ENCODE measurements at regions not wholly inside any gene's neighbourhood (a gene's known extent, or its start where the extent isn't known, plus 50 kb on each side); places are given as distances from the start of the nearest gene placed in this dataset.

GRCh38 chr7:93046641-93047040 lies 71.1 kb downstream of the SAMD9 start:
- no peaks in the 10 kb centered on the region for H3K27me3 ChIP-seq (ENCODE audit: control insufficient read depth in 2 of 2, insufficient read depth in 2 of 2, low read length in 2 of 2)
- H4K20me1 ChIP-seq (ENCODE audit: insufficient read depth, low read length), result no peaks in the 10 kb centered on the region
- H3K9me3 ChIP-seq (replicated peaks in 1 of 2; ENCODE audit: control insufficient read depth in 1 of 2, insufficient read depth in 1 of 2, low read length in 2 of 2), result no peaks in the 10 kb centered on the region
- TF ChIP-seq CTCF (IDR thresholded peaks at IDR 0.05), result no peak
- H3K4me2 ChIP-seq (replicated peaks; ENCODE audit: extremely low read depth, low read length, poor library complexity, severe bottlenecking), result no peak overlapping the region
- H3K79me2 ChIP-seq (ENCODE audit: insufficient read depth, low read length), result no peaks in the 10 kb centered on the region
- WGBS (ENCODE audit: insufficient coverage), result 74% methylated on average over 3 of the region's 4 CpGs
- Mint-ChIP-seq H3K36me3 (no peaks in the 10 kb centered on the region), H3K27ac (no peak overlapping the region), H3K4me1 (peaks cover 6% of the 10 kb centered on the region), H3K27me3 (ENCODE audit: low read depth in 3 of 3) (peaks cover 0 to 2% (median 1%) of the 10 kb centered on the region in 3 donors), H3K9me3 (no peaks in the 10 kb centered on the region), H3K4me3 (no peak overlapping the region)
- intact Hi-C loops (cut with micrococcal nuclease), result no loop called here
- H3K4me1 ChIP-seq (ENCODE audit: control insufficient read depth in 1 of 2, insufficient read depth in 2 of 2, low read length in 2 of 2), result peaks cover 5% of the 10 kb centered on the region in 2 donors
- DNase-seq, result no peak
- H2AFZ ChIP-seq (ENCODE audit: insufficient read depth, low read depth, low read length, poor library complexity, severe bottlenecking), result no peak overlapping the region
- H3K36me3 ChIP-seq (replicated peaks in 1 of 2; ENCODE audit: control insufficient read depth in 1 of 2, insufficient read depth in 2 of 2, low read length in 2 of 2), result no peaks in the 10 kb centered on the region
- no peak overlapping the region for H3K27ac ChIP-seq (ENCODE audit: low read depth in 1 of 2, low read length in 2 of 2)
- no peak overlapping the region for H3K9ac ChIP-seq (ENCODE audit: insufficient read depth, low read length, poor library complexity, severe bottlenecking)
- H3K4me3 ChIP-seq (replicated peaks in 1 of 3; ENCODE audit: low read depth in 2 of 3, low read length in 3 of 3), result no peak overlapping the region

GRCh38 chr7:93044147-93044810 lies 73.5 kb downstream of the SAMD9 start:
- Mint-ChIP-seq H3K4me1 (peaks cover 15% of the 10 kb centered on the region), H3K4me3 (no peak overlapping the region), H3K27ac (no peak overlapping the region), H3K9me3 (peaks cover 0 to 2% (median 0%) of the 10 kb centered on the region in 7 donors), H3K36me3 (no peaks in the 10 kb centered on the region), H3K27me3 (ENCODE audit: low read depth in 3 of 3) (peaks cover 0 to 2% (median 1%) of the 10 kb centered on the region in 3 donors)
- H3K4me1 ChIP-seq (ENCODE audit: control insufficient read depth in 1 of 2, insufficient read depth in 2 of 2, low read length in 2 of 2), result peaks cover 5% of the 10 kb centered on the region in 2 donors
- H2AFZ ChIP-seq (ENCODE audit: insufficient read depth, low read depth, low read length, poor library complexity, severe bottlenecking), result no peak overlapping the region
- H3K79me2 ChIP-seq (ENCODE audit: insufficient read depth, low read length), result no peaks in the 10 kb centered on the region
- H3K9ac ChIP-seq (ENCODE audit: insufficient read depth, low read length, poor library complexity, severe bottlenecking), result no peak overlapping the region
- no peak for TF ChIP-seq CTCF (IDR thresholded peaks at IDR 0.05)
- no peaks in the 10 kb centered on the region for H3K27me3 ChIP-seq (ENCODE audit: control insufficient read depth in 2 of 2, insufficient read depth in 2 of 2, low read length in 2 of 2)
- intact Hi-C loops (cut with micrococcal nuclease), result no loop called here
- peaks cover 0 to 3% of the 10 kb centered on the region in 2 donors for H3K9me3 ChIP-seq (replicated peaks in 1 of 2; ENCODE audit: control insufficient read depth in 1 of 2, insufficient read depth in 1 of 2, low read length in 2 of 2)
- no peak overlapping the region for H3K27ac ChIP-seq (ENCODE audit: low read depth in 1 of 2, low read length in 2 of 2)
- no peak overlapping the region for H3K4me2 ChIP-seq (replicated peaks; ENCODE audit: extremely low read depth, low read length, poor library complexity, severe bottlenecking)
- no peaks in the 10 kb centered on the region for H4K20me1 ChIP-seq (ENCODE audit: insufficient read depth, low read length)
- no peak overlapping the region for H3K4me3 ChIP-seq (replicated peaks in 1 of 3; ENCODE audit: low read depth in 2 of 3, low read length in 3 of 3)
- no CpG with 5 or more reads among the region's 6 CpGs for WGBS (ENCODE audit: insufficient coverage)
- no peaks in the 10 kb centered on the region for H3K36me3 ChIP-seq (replicated peaks in 1 of 2; ENCODE audit: control insufficient read depth in 1 of 2, insufficient read depth in 2 of 2, low read length in 2 of 2)
- DNase-seq, result no peak

Measured in CD14-positive monocyte (primary cell).